PC-3 (cell line): ENCODE measurements at regions not wholly inside any gene's neighbourhood (a gene's known extent, or its start where the extent isn't known, plus 50 kb on each side); places are given as distances from the start of the nearest gene placed in this dataset.
A peak's percentile ranks its signal among the peaks of the same experiment; 100 is the strongest.

ENCODE experiments used
- ATAC-seq: fragments of 200-7000 bp; cut with Tn5 transposase; 2 replicates; pipeline ENCODE4 v1.9.1; 2020; ENCODE audit warnings: mild to moderate bottlenecking, moderate library complexity
- BruUV-seq: library from RNA; stranded (reverse); fragments of 400-500 nt; replicated peaks from 2 replicates; lab custom pipeline; 2021; lab: Mats Ljungman, UMichigan
- CTCF ChIA-PET: fragments of 300-600 bp; sonication (Branson Sonifier 250); formaldehyde crosslinking; loops from one replicate; lab custom pipeline; 2022; ENCODE audit warnings: antibody characterized with exemption; lab: Charles Lee
- POLR2A ChIA-PET: fragments of 300-600 bp; sonication (Branson Sonifier 250); formaldehyde crosslinking; loops from one replicate; lab custom pipeline; 2022; ENCODE audit warnings: antibody characterized with exemption; ENCODE audit not compliant: unreplicated experiment; lab: Charles Lee
- DNase-seq: peaks from one replicate; pipeline ENCODE4 v3.0.0-alpha.2; 2015
- H2AFZ ChIP-seq: fragments of 300-600 bp; sonication (generic); 2 replicates; pipeline ENCODE4 v1.6.0; 2016; ENCODE audit warnings: antibody characterized with exemption, low read length
- H3F3A ChIP-seq: fragments of 300-600 bp; sonication (generic); one replicate; pipeline ENCODE4 v1.6.0; 2017; ENCODE audit warnings: antibody characterized with exemption, low read length, control low read depth, mild to moderate bottlenecking; ENCODE audit not compliant: unreplicated experiment
- H3K27ac ChIP-seq: fragments of 300-600 bp; sonication (generic); 2 replicates; pipeline ENCODE4 v1.5.1; 2016; ENCODE audit warnings: mild to moderate bottlenecking, low read length
- H3K27me3 ChIP-seq: fragments of 300-600 bp; sonication (generic); 2 replicates; pipeline ENCODE4 v1.6.1; 2016; ENCODE audit warnings: low read length, mixed read lengths
- H3K36me3 ChIP-seq: fragments of 300-600 bp; sonication (generic); 2 replicates; pipeline ENCODE4 v1.6.1; 2016; ENCODE audit warnings: low read depth, mixed run types, low read length, mixed read lengths
- H3K4me1 ChIP-seq: fragments of 300-600 bp; sonication (generic); 2 replicates; pipeline ENCODE4 v1.5.1; 2016; ENCODE audit warnings: low read length; ENCODE audit not compliant: insufficient read depth
- H3K4me2 ChIP-seq: fragments of 300-600 bp; sonication (generic); 2 replicates; pipeline ENCODE4 v1.6.0; 2016; ENCODE audit warnings: low read length
- H3K4me3 ChIP-seq: fragments of 300-600 bp; sonication (generic); 2 replicates; pipeline ENCODE4 v1.5.1; 2016; ENCODE audit warnings: mild to moderate bottlenecking, low read length, mixed read lengths
- H3K79me2 ChIP-seq: fragments of 300-600 bp; sonication (generic); 2 replicates; pipeline ENCODE4 v1.6.1; 2017; ENCODE audit warnings: low read length, mixed read lengths
- H3K9ac ChIP-seq: fragments of 300-600 bp; sonication (generic); 2 replicates; pipeline ENCODE4 v1.6.0; 2016; ENCODE audit warnings: mild to moderate bottlenecking, low read length
- H3K9me2 ChIP-seq: fragments of 300-600 bp; sonication (generic); replicated peaks from 2 replicates; pipeline ENCODE4 v1.6.1; 2016; ENCODE audit warnings: mixed run types, low read length, mixed read lengths
- H3K9me3 ChIP-seq: fragments of 300-600 bp; sonication (generic); 2 replicates; pipeline ENCODE4 v1.6.1; 2016; ENCODE audit warnings: low read length, mixed read lengths
- H4K20me1 ChIP-seq: fragments of 300-600 bp; sonication (generic); 2 replicates; pipeline ENCODE4 v1.6.1; 2016; ENCODE audit warnings: low read length, mixed read lengths
- EZH2 ChIP-seq: fragments of 300-600 bp; sonication (generic); IDR thresholded peaks from one replicate; pipeline ENCODE4 v1.6.1; 2017; ENCODE audit warnings: antibody characterized with exemption, mild to moderate bottlenecking, low read length; ENCODE audit not compliant: unreplicated experiment
- EZH2phosphoT487 ChIP-seq: fragments of 300-600 bp; sonication (generic); IDR thresholded peaks from 2 replicates; pipeline ENCODE4 v1.6.1; 2018; ENCODE audit warnings: mild to moderate bottlenecking, antibody characterized with exemption, low read length, borderline replicate concordance
- intact Hi-C: fragments of 100-400 bp; cut with micrococcal nuclease; formaldehyde crosslinking; loops from 2 replicates; pipeline ENCODE4 v1.9.0; 2023
- TF ChIP-seq, protein P1 (sequence below): fragments of 300-600 bp; sonication (generic); conservative IDR thresholded peaks from 2 replicates; pipeline ENCODE4 v1.5.1; 2017; ENCODE audit warnings: antibody characterized with exemption, low read depth, mild to moderate bottlenecking, low read length

- H3K4me1 ChIP-seq: peaks cover 74% of the 10 kb centered on the region
- H3K4me3 ChIP-seq: peak overlapping the region; percentile 7; the same call in 1 of the 2 replicates
- no peak overlapping the region for H2AFZ ChIP-seq
- intact Hi-C loops: loop anchor here (1.0 to 5.0 kb wide), 6 partner anchors 16 to 346 kb away; partner anchors contain the start of gene UBE2E1
- H3K79me2 ChIP-seq: no peaks in the 10 kb centered on the region
- TSS peak; percentile 32 for BruUV-seq
- POLR2A ChIA-PET: interaction anchor here (0.6 to 0.7 kb wide), 5 partner anchors 10 to 473 kb away, joined by 3 to 7 read pairs (median 3); no protein-coding TSS in a partner anchor
- DNase-seq (peak; percentile 97), ATAC-seq (peak; percentile 54)
- peak overlapping the region; percentile 65 for H3K4me2 ChIP-seq
- TF ChIP-seq EZH2 (no peak), EZH2phosphoT487 (no peak)
- TF ChIP-seq, protein P1, sequence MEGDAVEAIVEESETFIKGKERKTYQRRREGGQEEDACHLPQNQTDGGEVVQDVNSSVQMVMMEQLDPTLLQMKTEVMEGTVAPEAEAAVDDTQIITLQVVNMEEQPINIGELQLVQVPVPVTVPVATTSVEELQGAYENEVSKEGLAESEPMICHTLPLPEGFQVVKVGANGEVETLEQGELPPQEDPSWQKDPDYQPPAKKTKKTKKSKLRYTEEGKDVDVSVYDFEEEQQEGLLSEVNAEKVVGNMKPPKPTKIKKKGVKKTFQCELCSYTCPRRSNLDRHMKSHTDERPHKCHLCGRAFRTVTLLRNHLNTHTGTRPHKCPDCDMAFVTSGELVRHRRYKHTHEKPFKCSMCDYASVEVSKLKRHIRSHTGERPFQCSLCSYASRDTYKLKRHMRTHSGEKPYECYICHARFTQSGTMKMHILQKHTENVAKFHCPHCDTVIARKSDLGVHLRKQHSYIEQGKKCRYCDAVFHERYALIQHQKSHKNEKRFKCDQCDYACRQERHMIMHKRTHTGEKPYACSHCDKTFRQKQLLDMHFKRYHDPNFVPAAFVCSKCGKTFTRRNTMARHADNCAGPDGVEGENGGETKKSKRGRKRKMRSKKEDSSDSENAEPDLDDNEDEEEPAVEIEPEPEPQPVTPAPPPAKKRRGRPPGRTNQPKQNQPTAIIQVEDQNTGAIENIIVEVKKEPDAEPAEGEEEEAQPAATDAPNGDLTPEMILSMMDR: no peak
- H3K27ac ChIP-seq: peak overlapping the region; percentile 96
- H3K36me3 ChIP-seq: no peaks in the 10 kb centered on the region
- H3K9me2 ChIP-seq: no peaks in the 10 kb centered on the region
- H3K9me3 ChIP-seq: no peaks in the 10 kb centered on the region
- no peaks in the 10 kb centered on the region for H3K27me3 ChIP-seq
- H3F3A ChIP-seq: peaks cover 9% of the 10 kb centered on the region
- peak overlapping the region; percentile 74 for H3K9ac ChIP-seq
- H4K20me1 ChIP-seq: no peaks in the 10 kb centered on the region
- CTCF ChIA-PET: interaction anchor here (0.6 to 0.9 kb wide), 2 partner anchors 22 to 150 kb away, joined by 3 read pairs; no protein-coding TSS in a partner anchor
Observed at GRCh38 chr3:23668430-23668904, 137.3 kb upstream of the UBE2E1 start.

DNA sequence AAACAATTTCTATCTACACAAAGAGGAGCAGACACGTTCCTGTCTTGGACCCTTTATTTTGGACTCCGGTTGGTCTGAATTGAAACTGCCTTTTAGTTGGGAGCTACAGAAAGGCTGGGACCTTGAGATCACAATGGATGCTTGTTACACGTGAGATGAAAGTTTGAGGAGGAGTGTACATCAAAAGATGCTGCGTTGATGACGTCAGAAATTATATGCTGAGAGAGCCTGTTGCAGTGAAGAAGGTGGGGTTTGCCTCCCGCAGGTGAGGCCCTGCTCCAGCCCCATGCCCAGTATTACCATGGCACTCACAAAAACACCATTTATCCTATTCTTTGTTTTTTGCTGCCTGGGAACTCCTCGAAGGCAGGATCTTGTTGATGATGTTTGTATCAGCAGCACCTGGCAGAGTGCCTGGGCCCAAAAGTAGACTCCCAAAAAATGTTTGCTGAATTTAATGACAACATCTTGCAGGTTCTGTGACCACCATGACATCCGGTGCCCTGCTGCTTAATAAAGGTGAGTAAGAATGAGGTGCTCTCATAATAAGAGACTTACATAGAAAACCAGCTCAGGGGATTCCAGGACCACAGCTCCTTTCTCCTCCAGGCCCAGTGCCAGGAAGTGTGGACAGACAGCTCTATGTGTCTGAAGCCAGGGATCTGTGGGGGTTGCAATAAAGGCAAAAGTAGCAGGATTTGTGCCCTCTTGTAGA is 136.1 kb upstream of the UBE2E1 start:
- H3K4me1 ChIP-seq: peaks cover 62% of the 10 kb centered on the region
- ATAC-seq: peak; percentile 16
- CTCF ChIA-PET: interaction anchor here (0.9 kb wide), 1 partner anchor 23 kb away, joined by 3 read pairs; no protein-coding TSS in a partner anchor

More for the DNA sequence above, 136.1 kb upstream of the UBE2E1 start:
- Histone ChIP-seq H3K9me2 (no peaks in the 10 kb centered on the region), H2AFZ (no peak overlapping the region), H3K9me3 (no peaks in the 10 kb centered on the region), H3K27ac (peak overlapping the region; percentile 96), H3K79me2 (no peaks in the 10 kb centered on the region), H3K27me3 (no peaks in the 10 kb centered on the region), H3F3A (peaks cover 9% of the 10 kb centered on the region), H3K4me3 (no peak overlapping the region), H3K36me3 (no peaks in the 10 kb centered on the region), H3K9ac (peak overlapping the region; percentile 74), H4K20me1 (no peaks in the 10 kb centered on the region), H3K4me2 (peak overlapping the region; percentile 65)
- peak; percentile 96 for DNase-seq
- no peak for TF ChIP-seq EZH2phosphoT487
- TF ChIP-seq, protein P1: no peak
- TF ChIP-seq EZH2: no peak
- intact Hi-C loops: loop anchor here (2.0 to 5.0 kb wide), 3 partner anchors 15 to 347 kb away; partner anchors contain the start of gene UBE2E1
- BruUV-seq: no TSS peak
- POLR2A ChIA-PET: interaction anchor here (0.6 kb wide), 1 partner anchor 208 kb away, joined by 3 read pairs; no protein-coding TSS in a partner anchor
